ENCODE measurements at regions not wholly inside any gene's neighbourhood (a gene's known extent, or its start where the extent isn't known, plus 50 kb on each side); places are given as distances from the start of the nearest gene placed in this dataset.

DNA sequence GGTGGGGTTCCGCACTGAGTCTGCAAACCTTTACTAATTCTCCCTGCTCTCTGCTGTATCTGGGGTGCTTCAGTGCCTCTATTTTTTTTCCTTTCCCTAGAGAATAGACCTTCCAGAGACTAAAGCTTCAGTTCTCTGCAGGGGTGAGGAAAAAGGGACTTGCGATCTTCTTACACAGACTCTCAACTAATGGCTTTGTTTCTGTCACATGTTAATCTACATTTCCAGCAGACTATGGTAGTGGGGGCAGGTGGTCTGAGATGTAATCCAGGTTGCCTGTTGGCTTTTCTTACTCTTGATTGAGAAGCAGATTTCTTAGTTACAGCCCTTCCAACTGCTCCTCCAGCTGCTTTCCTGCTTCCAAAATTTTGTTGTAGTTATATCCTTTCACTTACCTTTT, 229.0 kb upstream of the NLRP1 start:
- TF ChIP-seq, protein P1, sequence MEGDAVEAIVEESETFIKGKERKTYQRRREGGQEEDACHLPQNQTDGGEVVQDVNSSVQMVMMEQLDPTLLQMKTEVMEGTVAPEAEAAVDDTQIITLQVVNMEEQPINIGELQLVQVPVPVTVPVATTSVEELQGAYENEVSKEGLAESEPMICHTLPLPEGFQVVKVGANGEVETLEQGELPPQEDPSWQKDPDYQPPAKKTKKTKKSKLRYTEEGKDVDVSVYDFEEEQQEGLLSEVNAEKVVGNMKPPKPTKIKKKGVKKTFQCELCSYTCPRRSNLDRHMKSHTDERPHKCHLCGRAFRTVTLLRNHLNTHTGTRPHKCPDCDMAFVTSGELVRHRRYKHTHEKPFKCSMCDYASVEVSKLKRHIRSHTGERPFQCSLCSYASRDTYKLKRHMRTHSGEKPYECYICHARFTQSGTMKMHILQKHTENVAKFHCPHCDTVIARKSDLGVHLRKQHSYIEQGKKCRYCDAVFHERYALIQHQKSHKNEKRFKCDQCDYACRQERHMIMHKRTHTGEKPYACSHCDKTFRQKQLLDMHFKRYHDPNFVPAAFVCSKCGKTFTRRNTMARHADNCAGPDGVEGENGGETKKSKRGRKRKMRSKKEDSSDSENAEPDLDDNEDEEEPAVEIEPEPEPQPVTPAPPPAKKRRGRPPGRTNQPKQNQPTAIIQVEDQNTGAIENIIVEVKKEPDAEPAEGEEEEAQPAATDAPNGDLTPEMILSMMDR (IDR thresholded peaks at IDR 0.05; ENCODE audit: insufficient read depth, low read length, poor library complexity, severe bottlenecking) = no peak
- H3K36me3 ChIP-seq (ENCODE audit: control insufficient read depth, insufficient read depth, low read length) = no peaks in the 10 kb centered on the region
- no peak overlapping the region for H3K4me3 ChIP-seq (ENCODE audit: low read depth, low read length)
- no peaks in the 10 kb centered on the region for H3K27me3 ChIP-seq (ENCODE audit: control insufficient read depth, insufficient read depth, low read length)
- DNase-seq (ENCODE audit: low read depth) = no peak

DNA sequence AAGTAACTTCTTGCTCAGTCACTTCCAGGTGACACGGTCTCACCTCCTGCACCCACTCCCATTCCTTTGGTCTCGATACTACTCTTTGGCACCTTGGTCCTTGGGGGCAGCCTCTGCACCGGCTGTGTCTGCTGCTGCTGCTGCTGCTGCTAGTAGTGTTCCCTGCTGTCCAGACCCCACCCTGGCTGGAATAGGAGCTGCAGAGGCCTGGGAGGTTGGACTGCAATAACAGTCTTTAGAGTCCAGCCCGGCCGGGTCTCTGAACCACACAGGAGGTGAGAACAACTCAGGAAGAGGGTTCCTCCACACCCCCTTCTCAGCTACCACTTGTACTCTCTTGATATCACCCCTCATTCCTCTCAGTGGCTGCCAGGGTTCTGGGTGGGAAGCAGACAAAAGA, 231.1 kb upstream of the NLRP1 start:
- TF ChIP-seq, protein P1 (IDR thresholded peaks at IDR 0.05; ENCODE audit: insufficient read depth, low read length, poor library complexity, severe bottlenecking) = no peak
- Histone ChIP-seq H3K4me3 (ENCODE audit: low read depth, low read length) (no peak overlapping the region), H3K36me3 (ENCODE audit: control insufficient read depth, insufficient read depth, low read length) (no peaks in the 10 kb centered on the region), H3K27me3 (ENCODE audit: control insufficient read depth, insufficient read depth, low read length) (no peaks in the 10 kb centered on the region)
- no peak for DNase-seq (ENCODE audit: low read depth)

DNA sequence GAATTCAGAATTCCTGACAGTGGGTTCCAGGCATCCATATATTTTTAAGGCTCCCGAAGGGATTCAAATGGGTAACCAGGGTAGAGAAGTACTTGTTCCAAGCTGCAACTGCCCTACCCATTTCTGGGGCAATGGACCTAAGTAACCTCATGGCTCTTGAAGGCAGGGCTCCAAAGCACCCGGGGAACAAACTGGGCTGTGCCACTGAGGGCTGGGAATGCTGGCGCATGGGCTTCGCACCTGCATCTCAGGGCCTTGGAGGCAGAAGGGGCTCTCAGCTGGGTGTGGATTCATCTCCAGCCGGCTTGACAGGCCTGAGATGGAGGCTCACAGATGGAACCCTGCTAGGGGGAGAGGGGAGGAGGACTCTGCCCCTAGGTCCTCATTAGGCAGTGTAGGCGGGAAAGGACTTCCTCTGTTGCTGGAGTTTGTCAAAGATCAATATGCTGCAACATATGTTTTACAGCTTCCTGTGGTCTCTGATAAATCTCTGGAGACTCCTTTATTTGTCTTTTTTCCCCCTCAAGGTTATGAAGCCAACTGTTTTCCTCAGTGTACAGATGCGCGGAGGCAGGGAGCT, 232.3 kb upstream of the NLRP1 start:
- DNase-seq (ENCODE audit: low read depth) = no peak
- TF ChIP-seq, protein P1 (IDR thresholded peaks at IDR 0.05; ENCODE audit: insufficient read depth, low read length, poor library complexity, severe bottlenecking) = no peak
- H3K36me3 ChIP-seq (ENCODE audit: control insufficient read depth, insufficient read depth, low read length) = no peaks in the 10 kb centered on the region
- H3K27me3 ChIP-seq (ENCODE audit: control insufficient read depth, insufficient read depth, low read length) = no peaks in the 10 kb centered on the region
- H3K4me3 ChIP-seq (ENCODE audit: low read depth, low read length) = no peak overlapping the region

DNA sequence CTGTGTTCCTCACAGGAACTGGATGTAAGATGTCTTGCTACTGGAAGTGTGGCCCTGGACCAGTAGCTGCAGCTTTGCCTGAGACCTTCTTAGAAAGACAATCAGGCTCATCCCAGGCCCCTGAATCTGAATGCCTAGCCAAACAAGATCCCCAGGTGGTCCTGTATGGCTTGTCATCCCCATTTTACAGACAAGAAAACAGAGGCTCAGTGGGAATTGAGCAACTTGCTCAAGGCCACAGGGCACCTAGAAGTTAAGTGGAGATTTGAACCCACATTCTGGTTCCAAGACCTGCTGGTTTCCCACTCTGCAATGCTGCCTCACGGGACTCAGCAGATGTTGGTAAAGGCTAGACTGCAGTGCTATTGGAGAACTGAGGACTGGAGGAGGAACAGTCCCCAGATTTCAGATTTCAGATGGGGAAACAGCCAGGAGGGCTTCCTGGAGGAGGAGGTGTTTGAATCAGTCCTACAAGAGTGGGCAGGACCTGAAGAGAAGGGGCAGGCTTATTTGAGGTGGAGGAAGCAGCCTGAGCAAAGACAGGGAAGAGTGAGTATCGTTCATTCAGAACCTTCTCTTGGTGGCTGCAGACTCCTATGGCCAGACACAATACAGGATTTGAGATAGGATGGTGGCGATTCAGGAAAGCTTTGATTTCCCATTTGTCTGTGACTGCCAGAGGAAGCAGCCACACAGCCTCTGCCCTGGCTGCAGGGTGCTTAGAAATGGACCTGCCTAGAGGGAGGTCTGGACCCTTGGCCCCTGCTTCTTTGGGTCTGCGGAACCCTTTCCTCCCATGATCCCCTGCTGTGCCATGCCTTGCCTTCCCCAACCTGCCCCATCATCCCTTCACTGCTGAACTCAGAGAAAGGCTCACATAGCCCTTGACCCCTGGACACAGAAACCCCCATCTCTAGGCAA, 233.4 kb upstream of the NLRP1 start:
- H3K36me3 ChIP-seq (ENCODE audit: control insufficient read depth, insufficient read depth, low read length) = no peaks in the 10 kb centered on the region
- TF ChIP-seq, protein P1 (IDR thresholded peaks at IDR 0.05; ENCODE audit: insufficient read depth, low read length, poor library complexity, severe bottlenecking) = no peak
- no peak for DNase-seq (ENCODE audit: low read depth)
- no peaks in the 10 kb centered on the region for H3K27me3 ChIP-seq (ENCODE audit: control insufficient read depth, insufficient read depth, low read length)
- no peak overlapping the region for H3K4me3 ChIP-seq (ENCODE audit: low read depth, low read length)

DNA sequence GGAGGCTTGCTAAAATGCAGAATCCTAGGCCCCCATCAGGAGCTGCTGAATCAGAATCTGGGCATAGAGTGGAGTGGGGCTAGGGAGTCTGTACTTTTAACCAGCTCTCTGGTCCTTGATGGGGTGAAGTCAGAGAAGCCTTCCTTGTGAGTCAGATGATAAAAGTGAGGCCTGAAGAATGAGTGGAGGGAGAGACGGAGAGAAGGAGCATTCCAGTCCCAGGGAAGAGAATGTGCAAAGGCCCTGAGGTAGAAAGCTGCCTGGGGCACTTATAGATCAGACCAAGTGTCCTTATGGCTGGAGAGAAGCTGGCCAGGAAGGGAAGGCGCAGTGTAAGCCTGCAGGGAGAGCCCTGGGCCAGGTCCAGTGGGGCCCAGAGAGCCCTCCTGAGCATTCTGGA, 235.1 kb upstream of the NLRP1 start:
- Histone ChIP-seq H3K36me3 (ENCODE audit: control insufficient read depth, insufficient read depth, low read length) (no peaks in the 10 kb centered on the region), H3K27me3 (ENCODE audit: control insufficient read depth, insufficient read depth, low read length) (no peaks in the 10 kb centered on the region), H3K4me3 (ENCODE audit: low read depth, low read length) (no peak overlapping the region)
- no peak for DNase-seq (ENCODE audit: low read depth)
- TF ChIP-seq, protein P1 (IDR thresholded peaks at IDR 0.05; ENCODE audit: insufficient read depth, low read length, poor library complexity, severe bottlenecking) = no peak
